SK-N-SH treated with all-trans-retinoic acid at 6 μM for 48 hours (cell line): ENCODE measurements at regions not wholly inside any gene's neighbourhood (a gene's known extent, or its start where the extent isn't known, plus 50 kb on each side); places are given as distances from the start of the nearest gene placed in this dataset.

Experiments used
- ARNTL ChIP-seq: fragments of 450-650 bp; formaldehyde crosslinking; IDR thresholded peaks from 2 replicates; pipeline ENCODE4 v1.5.0; 2020; ENCODE audit warnings: low read depth, mild to moderate bottlenecking, moderate library complexity, borderline replicate concordance
- CSDC2 ChIP-seq: fragments of 250-450 bp; sonication (Bioruptor Pico); IDR thresholded peaks from 2 replicates; pipeline ENCODE4 v1.5.0; 2020; ENCODE audit warnings: mild to moderate bottlenecking, moderate library complexity
- CSRNP3 ChIP-seq: fragments of 250-450 bp; sonication (Bioruptor Pico); IDR thresholded peaks from 2 replicates; pipeline ENCODE4 v1.5.1; 2021; ENCODE audit warnings: mild to moderate bottlenecking, moderate library complexity
- ESRRG ChIP-seq: fragments of 250-450 bp; sonication (Bioruptor Pico); IDR thresholded peaks from 2 replicates; pipeline ENCODE4 v1.6.1; 2021; ENCODE audit warnings: mild to moderate bottlenecking
- GLIS3 ChIP-seq: fragments of 250-450 bp; sonication (Bioruptor Pico); IDR thresholded peaks from 2 replicates; pipeline ENCODE4 v1.5.0; 2020; ENCODE audit warnings: mild to moderate bottlenecking, moderate library complexity
- ISL1 ChIP-seq: fragments of 250-450 bp; sonication (Bioruptor Pico); IDR thresholded peaks from 2 replicates; pipeline ENCODE4 v2.1.2; 2022; ENCODE audit warnings: mild to moderate bottlenecking, moderate library complexity
- PATZ1 ChIP-seq: fragments of 250-450 bp; sonication (Bioruptor Pico); IDR thresholded peaks from 2 replicates; pipeline ENCODE4 v1.8.0; 2020; ENCODE audit warnings: mild to moderate bottlenecking, moderate library complexity, borderline replicate concordance
- RARB ChIP-seq: fragments of 250-450 bp; sonication (Bioruptor Pico); IDR thresholded peaks from 2 replicates; pipeline ENCODE4 v1.8.0; 2021; ENCODE audit warnings: mild to moderate bottlenecking, moderate library complexity
- TCF4 ChIP-seq: fragments of 250-450 bp; sonication (Bioruptor Pico); IDR thresholded peaks from 2 replicates; pipeline ENCODE4 v1.8.0; 2021; ENCODE audit warnings: mild to moderate bottlenecking, moderate library complexity, borderline replicate concordance
- TSHZ2 ChIP-seq: fragments of 250-450 bp; sonication (Bioruptor Pico); IDR thresholded peaks from 2 replicates; pipeline ENCODE4 v1.5.0; 2020; ENCODE audit warnings: mild to moderate bottlenecking, moderate library complexity
- ZFP3 ChIP-seq: fragments of 250-450 bp; sonication (Bioruptor Pico); IDR thresholded peaks from 2 replicates; pipeline ENCODE4 v1.5.0; 2020; ENCODE audit warnings: mild to moderate bottlenecking, moderate library complexity
- ZNF565 ChIP-seq: fragments of 450-650 bp; formaldehyde crosslinking; conservative IDR thresholded peaks from 2 replicates; pipeline ENCODE4 v1.5.0; 2020; ENCODE audit warnings: low read depth, mild to moderate bottlenecking, moderate library complexity
- ZNF70 ChIP-seq: fragments of 450-650 bp; formaldehyde crosslinking; IDR thresholded peaks from 2 replicates; pipeline ENCODE4 v1.5.0; 2020; ENCODE audit warnings: mild to moderate bottlenecking, moderate library complexity

- no peak for TF ChIP-seq PATZ1
- no peak for TF ChIP-seq CSRNP3
- no peak for TF ChIP-seq ZFP3 (CRISPR knock-in tag)
- TF ChIP-seq ISL1 (CRISPR knock-in tag): no peak
- no peak for TF ChIP-seq TSHZ2 (CRISPR knock-in tag)
- no peak for TF ChIP-seq GLIS3
- TF ChIP-seq ARNTL (CRISPR knock-in tag): no peak
- TF ChIP-seq TCF4 (CRISPR knock-in tag): no peak
- no peak for TF ChIP-seq RARB (CRISPR knock-in tag)
- no peak for TF ChIP-seq ZNF565 (CRISPR knock-in tag)
- TF ChIP-seq ESRRG: no peak
- no peak for TF ChIP-seq CSDC2 (CRISPR knock-in tag)
- no peak for TF ChIP-seq ZNF70 (CRISPR knock-in tag)
Measured at GRCh38 chrX:13175056-13175455, 130.6 kb upstream of the FAM9C start.
